ENCODE measurements at regions not wholly inside any gene's neighbourhood (a gene's known extent, or its start where the extent isn't known, plus 50 kb on each side); places are given as distances from the start of the nearest gene placed in this dataset.

DNA sequence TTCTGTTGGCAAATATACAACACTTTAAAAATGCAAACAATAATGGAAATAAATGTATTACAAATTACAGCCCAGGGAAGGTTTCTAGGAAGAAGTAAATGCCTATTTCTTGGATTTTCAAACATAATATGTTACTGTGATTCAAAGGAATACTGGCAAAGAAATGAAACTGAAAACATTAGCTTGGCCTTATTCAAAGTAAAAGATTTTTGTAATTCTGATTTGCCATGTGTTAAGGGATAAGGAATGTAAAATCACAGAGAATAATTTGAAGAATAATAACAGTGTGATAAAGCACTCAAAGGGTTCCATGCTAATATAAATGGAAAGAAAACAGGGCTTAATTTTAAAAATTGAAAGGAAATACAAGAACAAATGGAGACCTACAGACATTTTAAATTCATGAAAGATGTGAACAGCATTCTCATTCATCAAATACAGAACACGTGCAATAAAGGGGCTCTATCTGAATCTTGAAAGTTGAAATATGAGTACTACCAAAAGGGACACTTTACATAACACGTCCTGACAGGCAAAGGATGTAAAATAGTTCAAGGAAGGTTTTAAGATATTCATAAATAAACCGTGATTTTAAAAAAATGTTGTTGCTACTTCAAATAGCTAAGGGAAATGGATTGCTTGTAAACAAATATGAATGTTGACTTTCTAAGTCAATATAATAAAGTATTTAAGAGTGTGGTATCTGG, 138.1 kb downstream of the RFPL4B start:
- Histone ChIP-seq H3K27ac (no peak overlapping the region), H3K4me1 (no peaks in the 10 kb centered on the region), H3K27me3 (no peaks in the 10 kb centered on the region), H3K4me3 (no peak overlapping the region), H3K36me3 (no peaks in the 10 kb centered on the region), H3K9me3 (no peaks in the 10 kb centered on the region)
- TF ChIP-seq POLR2AphosphoS5 (IDR thresholded peaks at IDR 0.05) (no peak), CTCF (IDR thresholded peaks at IDR 0.05) (no peak), POLR2A (IDR thresholded peaks at IDR 0.05) (no peak)
- DNase-seq (ENCODE audit: low spot score in 2 of 2), result no peak
- intact Hi-C loops (cut with DNase I; ENCODE audit: low total_unique reads), result no loop called here

- Histone ChIP-seq H3K4me1 (no peaks in the 10 kb centered on the region), H3K36me3 (no peaks in the 10 kb centered on the region), H3K27ac (no peak overlapping the region), H3K27me3 (no peaks in the 10 kb centered on the region), H3K9me3 (no peaks in the 10 kb centered on the region), H3K4me3 (no peak overlapping the region)
- DNase-seq (ENCODE audit: low spot score in 2 of 2), result no peak
- intact Hi-C loops (cut with DNase I; ENCODE audit: low total_unique reads), result no loop called here
- no peak for TF ChIP-seq POLR2A (IDR thresholded peaks at IDR 0.05)
- no peak for TF ChIP-seq CTCF (IDR thresholded peaks at IDR 0.05)
Observed at GRCh38 chr6:112485827-112486212, 138.7 kb downstream of the RFPL4B start.

DNA sequence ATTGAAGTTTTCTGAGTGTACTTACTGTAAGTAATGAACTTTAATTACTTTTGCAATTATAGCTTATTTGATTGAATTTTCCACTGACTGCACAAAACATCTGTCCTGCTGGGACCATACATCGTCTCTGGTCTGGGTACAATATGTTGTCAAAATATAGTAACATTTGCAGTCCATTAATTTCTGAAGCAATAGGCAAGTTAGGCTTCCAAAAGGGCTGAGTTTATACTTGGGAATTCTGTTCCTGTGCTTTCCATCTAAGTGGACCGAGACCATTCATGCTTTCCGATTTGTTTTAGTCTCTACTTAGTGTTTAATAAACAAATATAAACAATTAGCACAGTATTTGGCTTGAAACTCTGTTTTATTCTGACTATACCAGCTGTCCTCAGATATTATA, 139.3 kb downstream of the RFPL4B start:
- intact Hi-C loops (cut with DNase I; ENCODE audit: low total_unique reads), result no loop called here
- Histone ChIP-seq H3K27ac (no peak overlapping the region), H3K4me1 (no peaks in the 10 kb centered on the region), H3K36me3 (no peaks in the 10 kb centered on the region), H3K9me3 (no peaks in the 10 kb centered on the region), H3K4me3 (no peak overlapping the region), H3K27me3 (no peaks in the 10 kb centered on the region)
- no peak for TF ChIP-seq POLR2A (IDR thresholded peaks at IDR 0.05)
- no peak for TF ChIP-seq CTCF (IDR thresholded peaks at IDR 0.05)
- TF ChIP-seq POLR2AphosphoS5 (IDR thresholded peaks at IDR 0.05), result no peak
- DNase-seq (ENCODE audit: low spot score in 2 of 2), result no peak

DNA sequence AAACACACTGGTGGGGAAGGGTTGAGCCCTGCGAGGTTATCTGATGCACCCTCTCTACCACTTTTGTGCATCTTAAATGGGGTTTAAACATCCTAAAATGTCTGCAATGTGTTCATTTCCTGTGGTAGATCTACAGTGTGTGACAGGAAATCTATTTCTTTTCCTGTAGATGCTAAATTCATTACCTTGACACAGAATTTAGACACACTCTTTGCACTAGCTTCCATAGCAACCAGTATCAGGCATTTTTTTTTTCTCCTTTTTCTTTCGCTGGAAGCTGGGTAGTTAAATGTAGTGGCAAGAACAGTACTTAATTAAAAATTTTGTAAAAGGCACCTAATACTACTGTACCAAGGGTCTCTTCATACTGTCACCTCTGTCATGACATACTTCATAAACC, 141.1 kb downstream of the RFPL4B start:
- no peaks in the 10 kb centered on the region for H3K36me3 ChIP-seq
- H3K9me3 ChIP-seq, result no peaks in the 10 kb centered on the region
- DNase-seq (ENCODE audit: low spot score in 2 of 2), result no peak
- TF ChIP-seq POLR2A (IDR thresholded peaks at IDR 0.05) (no peak), CTCF (IDR thresholded peaks at IDR 0.05) (no peak), POLR2AphosphoS5 (IDR thresholded peaks at IDR 0.05) (no peak)
- no peak overlapping the region for H3K27ac ChIP-seq
- no peak overlapping the region for H3K4me3 ChIP-seq
- no peaks in the 10 kb centered on the region for H3K4me1 ChIP-seq
- intact Hi-C loops (cut with DNase I; ENCODE audit: low total_unique reads), result no loop called here
- no peaks in the 10 kb centered on the region for H3K27me3 ChIP-seq

DNA sequence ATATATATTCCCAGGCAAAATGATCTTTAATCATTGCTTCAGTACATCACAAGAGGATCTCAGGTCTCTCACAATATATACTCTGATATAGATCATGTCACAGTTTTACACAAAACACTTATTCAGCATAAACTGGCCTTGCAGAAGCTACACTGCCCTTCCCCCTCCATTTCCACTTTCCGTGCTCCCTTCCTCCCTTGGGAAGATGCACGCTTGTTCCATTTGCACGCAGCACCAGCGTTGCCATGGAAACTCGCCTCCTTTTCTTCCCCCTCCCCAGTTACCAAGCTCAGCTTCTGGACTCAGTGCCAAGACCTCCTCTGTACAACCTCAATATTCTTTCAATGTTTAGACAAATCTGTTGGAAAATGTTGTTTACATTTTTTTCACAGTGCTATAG, 154.6 kb downstream of the RFPL4B start:
- intact Hi-C loops (cut with DNase I; ENCODE audit: low total_unique reads), result no loop called here
- Histone ChIP-seq H3K9me3 (no peaks in the 10 kb centered on the region), H3K4me1 (no peaks in the 10 kb centered on the region), H3K27me3 (no peaks in the 10 kb centered on the region), H3K27ac (no peak overlapping the region), H3K36me3 (no peaks in the 10 kb centered on the region), H3K4me3 (no peak overlapping the region)
- no peak for DNase-seq (ENCODE audit: low spot score in 2 of 2)
- TF ChIP-seq CTCF (IDR thresholded peaks at IDR 0.05) (no peak), POLR2AphosphoS5 (IDR thresholded peaks at IDR 0.05) (no peak), POLR2A (IDR thresholded peaks at IDR 0.05) (no peak)
